Heart left ventricle (tissue), 13 donors: ENCODE measurements at regions not wholly inside any gene's neighbourhood (a gene's known extent, or its start where the extent isn't known, plus 50 kb on each side); places are given as distances from the start of the nearest gene placed in this dataset.

ENCODE experiments used
- CTCF ChIP-seq, 12 donors: fragments of 200-600 bp; sonication (generic) in 4 of 12; IDR thresholded peaks; one replicate each; pipeline versions ENCODE4 v1.5.0 to v1.8.0; 2018 to 2022; ENCODE audit warnings: antibody characterized with exemption in 12 of 12, mild to moderate bottlenecking in 5 of 12
- POLR2A ChIP-seq, 2 donors: fragments of 450-650 bp; IDR thresholded peaks; one replicate each; pipeline ENCODE4 v1.6.1; 2017; ENCODE audit warnings: antibody characterized with exemption in 2 of 2, mild to moderate bottlenecking in 2 of 2, moderate library complexity in 2 of 2
- donor health status: ischemic (EF 13 %, LVEDD 7.1; RV severe dilation, severe dysfunction).
- donor health status: DM: no; HTN: yes; CAD: no.
- donor health status: DM: no; HTN: no; CAD: no.
- donor health status: ischemic (EF 25% LVEDD 6.9; RV normal size, moderate dysfunction).
- donor health status: ischemic (EF 25% LVEDD 5.7; RV mildly dilated, moderate dysfunction).
- donor health status: ischemic (EF 35%, LVEDD 5.7; RV mildly dilated, moderate dysfunction).
- donor health status: nonischemic (EF 11% LVEDD 7.7; RV severe dilation, severe dysfunction).
- donor health status: DM: yes; HTN: yes; CAD: no.
- donor health status: PGD.
- donor health status: ischemic (EF 29% LVEDD 5.4; RV normal size, mild dysfunction).
- donor health status: nonischemic (EF 23%, LVEDD 6.1; RV moderate dilation, normal function).

- TF ChIP-seq CTCF (IDR thresholded peaks at IDR 0.05) (no peak), POLR2A (IDR thresholded peaks at IDR 0.05) (no peak)
Measured at GRCh38 chr4:107500551-107500950, 219.5 kb downstream of the PAPSS1 start.
